ENCODE measurements at regions not wholly inside any gene's neighbourhood (a gene's known extent, or its start where the extent isn't known, plus 50 kb on each side); places are given as distances from the start of the nearest gene placed in this dataset.

GRCh38 chr11:82034527-82034926, 699.1 kb downstream of the FAM181B start:
- no peak for TF ChIP-seq CTCF (IDR thresholded peaks at IDR 0.05)
- TF ChIP-seq POLR2A (IDR thresholded peaks at IDR 0.05) = no peak
